ENCODE measurements at regions not wholly inside any gene's neighbourhood (a gene's known extent, or its start where the extent isn't known, plus 50 kb on each side); places are given as distances from the start of the nearest gene placed in this dataset.

DNA sequence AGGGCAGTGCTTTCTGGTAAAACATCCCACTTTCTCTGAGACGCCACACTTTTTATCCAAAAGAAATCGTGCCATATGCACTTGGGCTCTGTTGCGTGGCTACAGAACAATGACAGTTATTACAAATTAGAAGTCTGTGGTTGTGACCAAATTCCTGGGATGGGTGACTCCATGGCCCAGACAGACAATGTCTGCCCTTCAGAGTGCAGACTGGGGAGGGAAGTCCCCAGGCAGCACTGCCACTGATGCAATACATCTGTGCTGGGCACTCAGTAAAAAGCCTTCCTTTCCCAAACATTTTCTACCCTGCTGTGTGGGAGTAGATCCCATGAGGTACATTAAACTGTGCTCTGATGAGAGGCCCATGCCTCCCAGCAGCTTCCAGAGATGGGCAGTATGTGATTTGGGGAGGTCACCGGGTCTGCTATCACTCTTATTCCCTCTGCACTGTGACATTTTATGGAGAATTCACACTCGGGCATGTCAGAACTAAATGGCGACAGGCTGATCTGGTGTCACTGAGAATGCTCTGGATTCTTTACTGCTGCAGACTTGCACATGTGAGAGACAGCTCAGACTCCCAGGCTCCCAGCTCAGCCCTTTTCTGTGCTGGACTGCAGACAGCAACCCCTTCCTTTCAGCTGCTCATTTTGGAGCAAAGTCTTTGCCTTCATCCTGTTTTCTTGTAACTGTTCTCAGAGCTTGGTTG is 243.5 kb upstream of the ZNF32 start:
- Histone ChIP-seq H3K4me3 (ENCODE audit: low read depth in 1 of 2, low read length in 1 of 2) (no peak overlapping the region), H3K9me3 (no peaks in the 10 kb centered on the region), H3K27me3 (peaks cover 29% of the 10 kb centered on the region), H3K27ac (no peak overlapping the region), H3K36me3 (no peaks in the 10 kb centered on the region), H3K4me1 (ENCODE audit: control insufficient read depth in 1 of 2, insufficient read depth in 1 of 2, low read depth in 1 of 2, low read length in 1 of 2) (no peaks in the 10 kb centered on the region)
- TF ChIP-seq CTCF (IDR thresholded peaks at IDR 0.05): no peak

DNA sequence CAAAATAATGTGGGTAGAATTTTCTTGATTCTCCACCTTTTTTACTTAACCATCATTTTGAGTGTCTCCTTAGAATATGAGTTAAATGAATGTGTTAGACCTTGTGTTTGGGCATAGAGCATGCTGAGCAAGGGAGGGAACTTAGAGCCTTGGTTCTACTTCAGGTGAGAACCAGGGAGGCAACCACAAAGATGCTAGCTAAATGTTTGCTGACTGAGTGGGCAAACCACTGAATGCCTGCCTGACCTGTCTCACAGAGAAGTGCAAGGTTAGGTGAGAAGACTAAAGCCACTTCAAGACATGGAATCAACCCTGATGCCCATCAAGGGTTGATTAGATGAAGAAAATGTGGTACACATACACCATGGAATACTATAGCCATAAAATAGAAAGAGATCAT is 242.6 kb upstream of the ZNF32 start:
- Histone ChIP-seq H3K27ac (no peak overlapping the region), H3K9me3 (no peaks in the 10 kb centered on the region), H3K4me1 (ENCODE audit: control insufficient read depth in 1 of 2, insufficient read depth in 1 of 2, low read depth in 1 of 2, low read length in 1 of 2) (no peaks in the 10 kb centered on the region), H3K36me3 (no peaks in the 10 kb centered on the region), H3K27me3 (peaks cover 29% of the 10 kb centered on the region), H3K4me3 (ENCODE audit: low read depth in 1 of 2, low read length in 1 of 2) (no peak overlapping the region)
- no peak for TF ChIP-seq CTCF (IDR thresholded peaks at IDR 0.05)

GRCh38 chr10:43890124-43890523 is 241.4 kb upstream of the ZNF32 start:
- no peak for TF ChIP-seq CTCF (IDR thresholded peaks at IDR 0.05)
- H3K9me3 ChIP-seq: no peaks in the 10 kb centered on the region
- H3K36me3 ChIP-seq: no peaks in the 10 kb centered on the region
- peaks cover 38% of the 10 kb centered on the region for H3K27me3 ChIP-seq
- H3K27ac ChIP-seq: no peak overlapping the region
- no peak overlapping the region for H3K4me3 ChIP-seq (ENCODE audit: low read depth in 1 of 2, low read length in 1 of 2)
- H3K4me1 ChIP-seq (ENCODE audit: control insufficient read depth in 1 of 2, insufficient read depth in 1 of 2, low read depth in 1 of 2, low read length in 1 of 2): no peaks in the 10 kb centered on the region

DNA sequence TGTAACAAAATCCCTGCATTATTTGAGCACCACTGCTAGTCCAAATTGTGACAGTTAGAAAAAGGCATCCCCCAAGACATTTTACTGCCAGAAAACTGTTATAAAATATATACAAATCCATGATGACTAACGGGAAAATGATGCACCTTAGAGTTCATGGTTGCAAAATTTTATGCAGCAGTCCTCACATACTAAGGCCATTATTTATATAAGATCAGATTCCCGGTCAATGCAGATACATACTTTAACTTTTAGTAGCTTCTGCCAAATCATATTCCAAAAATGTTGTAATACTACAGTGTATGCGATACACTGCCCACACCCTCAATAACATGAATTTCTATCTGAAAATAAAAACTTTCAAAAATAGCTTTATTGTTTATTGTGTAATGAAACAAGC is 239.9 kb upstream of the ZNF32 start:
- no peak for TF ChIP-seq CTCF (IDR thresholded peaks at IDR 0.05)
- no peak overlapping the region for H3K27ac ChIP-seq
- H3K9me3 ChIP-seq: no peaks in the 10 kb centered on the region
- no peak overlapping the region for H3K4me3 ChIP-seq (ENCODE audit: low read depth in 1 of 2, low read length in 1 of 2)
- H3K4me1 ChIP-seq (ENCODE audit: control insufficient read depth in 1 of 2, insufficient read depth in 1 of 2, low read depth in 1 of 2, low read length in 1 of 2): no peaks in the 10 kb centered on the region
- H3K36me3 ChIP-seq: no peaks in the 10 kb centered on the region
- H3K27me3 ChIP-seq: peaks cover 39% of the 10 kb centered on the region

- Histone ChIP-seq H3K36me3 (no peaks in the 10 kb centered on the region), H3K4me1 (ENCODE audit: control insufficient read depth in 1 of 2, insufficient read depth in 1 of 2, low read depth in 1 of 2, low read length in 1 of 2) (no peaks in the 10 kb centered on the region), H3K27me3 (peaks cover 30% of the 10 kb centered on the region), H3K9me3 (no peaks in the 10 kb centered on the region), H3K27ac (no peak overlapping the region), H3K4me3 (ENCODE audit: low read depth in 1 of 2, low read length in 1 of 2) (no peak overlapping the region)
- TF ChIP-seq CTCF (IDR thresholded peaks at IDR 0.05): no peak
Measured at GRCh38 chr10:43885842-43886241, 237.2 kb upstream of the ZNF32 start.
